Loucy (cell line): ENCODE measurements at regions not wholly inside any gene's neighbourhood (a gene's known extent, or its start where the extent isn't known, plus 50 kb on each side); places are given as distances from the start of the nearest gene placed in this dataset.
"Not testable (repeated sequence)": the region's sequence is repeated elsewhere in the genome, so short reads cannot be mapped to it uniquely, and the experiment has no call there.

Source experiments
- H2AFZ ChIP-seq: fragments of 200-600 bp; sonication (generic); 2 replicates; pipeline ENCODE4 v1.6.0; 2016; ENCODE audit warnings: antibody characterized with exemption, mild to moderate bottlenecking, low read length, moderate library complexity
- H3F3A ChIP-seq: fragments of 200-600 bp; 2 replicates; pipeline ENCODE4 v1.6.0; 2016; ENCODE audit warnings: antibody characterized with exemption, low read depth, mild to moderate bottlenecking
- H3K27me3 ChIP-seq: fragments of 200-600 bp; sonication (generic); 2 replicates; pipeline ENCODE4 v1.6.1; 2014; ENCODE audit warnings: low read length, mild to moderate bottlenecking; ENCODE audit not compliant: insufficient read depth, poor library complexity, severe bottlenecking
- H3K36me3 ChIP-seq: fragments of 200-600 bp; sonication (generic); 2 replicates; pipeline ENCODE4 v1.6.1; 2016; ENCODE audit warnings: low read length; ENCODE audit not compliant: insufficient read depth
- H3K4me1 ChIP-seq: fragments of 200-600 bp; sonication (generic); 2 replicates; pipeline ENCODE4 v1.5.1; 2014; ENCODE audit warnings: low read length, mild to moderate bottlenecking; ENCODE audit not compliant: insufficient read depth, poor library complexity, severe bottlenecking
- H3K4me2 ChIP-seq: fragments of 200-600 bp; sonication (generic); 2 replicates; pipeline ENCODE4 v1.6.0; 2014; ENCODE audit warnings: antibody characterized with exemption, low read length, low read depth, mild to moderate bottlenecking; ENCODE audit not compliant: poor library complexity, severe bottlenecking
- H3K4me3 ChIP-seq: fragments of 200-600 bp; sonication (generic); 2 replicates; pipeline ENCODE4 v1.5.1; 2014; ENCODE audit warnings: low read length, mild to moderate bottlenecking, mixed read lengths; ENCODE audit not compliant: poor library complexity, severe bottlenecking
- H3K79me2 ChIP-seq: fragments of 200-600 bp; sonication (generic); 2 replicates; pipeline ENCODE4 v1.6.1; 2014; ENCODE audit warnings: low read length; ENCODE audit not compliant: insufficient read depth
- H3K9ac ChIP-seq: fragments of 200-600 bp; sonication (generic); 2 replicates; pipeline ENCODE4 v1.6.0; 2014; ENCODE audit warnings: mild to moderate bottlenecking, low read depth, low read length, moderate library complexity; ENCODE audit not compliant: poor library complexity, severe bottlenecking
- H3K9me2 ChIP-seq: fragments of 200-600 bp; sonication (generic); replicated peaks from 2 replicates; pipeline ENCODE4 v1.6.1; 2016; ENCODE audit warnings: low read depth, low read length, mixed read lengths
- H3K9me3 ChIP-seq: fragments of 200-600 bp; sonication (generic); 2 replicates; pipeline ENCODE4 v1.6.1; 2014; ENCODE audit warnings: mild to moderate bottlenecking, antibody characterized with exemption, low read length, low read depth; ENCODE audit not compliant: insufficient read depth
- H4K20me1 ChIP-seq: fragments of 200-600 bp; sonication (generic); 2 replicates; pipeline ENCODE4 v1.6.0; 2014; ENCODE audit warnings: antibody characterized with exemption, low read length, mild to moderate bottlenecking; ENCODE audit not compliant: insufficient read depth, poor library complexity, severe bottlenecking
- CTCF ChIP-seq: fragments of 200-600 bp; sonication (generic); conservative IDR thresholded peaks from 2 replicates; pipeline ENCODE4 v1.5.1; 2014; ENCODE audit warnings: mild to moderate bottlenecking, antibody characterized with exemption, low read length
- EZH2phosphoT487 ChIP-seq: fragments of 200-600 bp; IDR thresholded peaks from 2 replicates; pipeline ENCODE4 v1.6.1; 2018; ENCODE audit warnings: antibody characterized with exemption, mild to moderate bottlenecking, moderate library complexity, borderline replicate concordance

DNA sequence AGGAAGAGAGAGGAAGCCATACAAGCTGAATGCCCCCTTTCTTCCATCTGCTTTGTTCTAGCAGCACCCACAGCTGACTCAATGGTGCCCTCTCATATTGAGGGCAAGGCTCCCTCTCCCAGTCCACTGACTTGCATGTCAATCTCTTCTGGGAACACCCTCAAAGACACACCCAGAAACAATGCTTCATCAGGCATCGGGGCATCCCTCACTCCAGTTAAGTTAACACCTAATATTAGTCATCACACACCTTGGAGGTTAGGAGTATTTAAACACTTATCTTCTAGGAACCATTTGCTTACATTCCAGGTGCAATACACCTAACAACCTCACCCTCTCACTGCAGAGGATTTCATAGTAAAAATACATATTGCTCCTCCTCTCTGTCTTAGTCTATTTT is 993.5 kb upstream of the DDX18 start:
- Histone ChIP-seq H3K9me3 (no peaks in the 10 kb centered on the region), H4K20me1 (no peaks in the 10 kb centered on the region), H3K9me2 (no peaks in the 10 kb centered on the region), H3K27me3 (no peaks in the 10 kb centered on the region), H3K4me1 (no peaks in the 10 kb centered on the region), H3K9ac (no peak overlapping the region), H3K36me3 (no peaks in the 10 kb centered on the region), H3K4me3 (no peak overlapping the region), H2AFZ (no peak overlapping the region), H3F3A (no peaks in the 10 kb centered on the region), H3K4me2 (no peak overlapping the region), H3K79me2 (no peaks in the 10 kb centered on the region)
- TF ChIP-seq CTCF = no peak
- no peak for TF ChIP-seq EZH2phosphoT487

GRCh38 chr2:116829543-116829942 is 984.9 kb upstream of the DDX18 start:
- H3K4me1 ChIP-seq, H2AFZ ChIP-seq, H3K27me3 ChIP-seq, H3K9me3 ChIP-seq, H4K20me1 ChIP-seq, H3K9ac ChIP-seq, H3F3A ChIP-seq, H3K4me3 ChIP-seq, H3K79me2 ChIP-seq, H3K36me3 ChIP-seq, H3K9me2 ChIP-seq, H3K4me2 ChIP-seq: not testable (repeated sequence)

GRCh38 chr2:116832148-116832547 is 982.3 kb upstream of the DDX18 start:
- H3K79me2 ChIP-seq = no peaks in the 10 kb centered on the region
- H3F3A ChIP-seq = no peaks in the 10 kb centered on the region
- no peaks in the 10 kb centered on the region for H3K27me3 ChIP-seq
- H3K4me1 ChIP-seq = no peaks in the 10 kb centered on the region
- no peaks in the 10 kb centered on the region for H3K36me3 ChIP-seq
- TF ChIP-seq CTCF = no peak
- TF ChIP-seq EZH2phosphoT487 = no peak
- H3K4me2 ChIP-seq = no peak overlapping the region
- no peak overlapping the region for H3K9ac ChIP-seq
- no peak overlapping the region for H3K4me3 ChIP-seq
- no peaks in the 10 kb centered on the region for H3K9me2 ChIP-seq
- no peak overlapping the region for H2AFZ ChIP-seq
- H4K20me1 ChIP-seq = no peaks in the 10 kb centered on the region
- no peaks in the 10 kb centered on the region for H3K9me3 ChIP-seq

- no peak overlapping the region for H2AFZ ChIP-seq
- no peaks in the 10 kb centered on the region for H3K79me2 ChIP-seq
- no peaks in the 10 kb centered on the region for H3F3A ChIP-seq
- H3K27me3 ChIP-seq = no peaks in the 10 kb centered on the region
- H3K36me3 ChIP-seq = no peaks in the 10 kb centered on the region
- no peaks in the 10 kb centered on the region for H3K4me1 ChIP-seq
- no peaks in the 10 kb centered on the region for H4K20me1 ChIP-seq
- H3K4me2 ChIP-seq = no peak overlapping the region
- no peak for TF ChIP-seq EZH2phosphoT487
- no peak for TF ChIP-seq CTCF
- H3K9me3 ChIP-seq = no peaks in the 10 kb centered on the region
- no peaks in the 10 kb centered on the region for H3K9me2 ChIP-seq
- no peak overlapping the region for H3K9ac ChIP-seq
- no peak overlapping the region for H3K4me3 ChIP-seq
These were observed 981.4 kb upstream of the DDX18 start for GRCh38 chr2:116833052-116833451.
